Upper lobe of left lung (tissue), 6 donors: ENCODE measurements at regions not wholly inside any gene's neighbourhood (a gene's known extent, or its start where the extent isn't known, plus 50 kb on each side); places are given as distances from the start of the nearest gene placed in this dataset.

Experiments used
- ATAC-seq, 2 donors: fragments of 200-7000 bp; cut with Tn5 transposase; one replicate each; pipeline ENCODE4 v1.9.1; 2022; ENCODE audit warnings: mild to moderate bottlenecking in 2 of 2, moderate library complexity in 2 of 2; ENCODE audit not compliant: low FRiP score in 2 of 2
- DNase-seq, 2 donors: peaks; one replicate each; pipeline ENCODE4 v3.0.0-alpha.2; 2019 to 2020
- H3K27ac ChIP-seq, 4 donors: fragments of 200-600 bp; sonication (generic); one replicate each; pipeline ENCODE4 v1.5.1; 2016 to 2019
- H3K27me3 ChIP-seq, 4 donors: fragments of 200-600 bp; sonication (generic); one replicate each; pipeline ENCODE4 v1.5.1; 2017 to 2019
- H3K36me3 ChIP-seq, 4 donors: fragments of 200-600 bp; sonication (generic); one replicate each; pipeline ENCODE4 v1.5.1; 2016 to 2019
- H3K4me1 ChIP-seq, 4 donors: fragments of 200-600 bp; sonication (generic); one replicate each; pipeline ENCODE4 v1.5.1; 2018 to 2019
- H3K4me3 ChIP-seq, 4 donors: fragments of 200-600 bp; sonication (generic); one replicate each; pipeline ENCODE4 v1.5.1; 2017 to 2019; ENCODE audit warnings: mild to moderate bottlenecking in 2 of 4, moderate library complexity in 1 of 4
- H3K9me3 ChIP-seq, 4 donors: fragments of 200-600 bp; sonication (generic); one replicate each; pipeline ENCODE4 v1.5.1; 2018 to 2019
- CTCF ChIP-seq, 6 experiments: fragments of 450-650 bp in 4 of 6; fragments of 200-600 bp in 2 of 6; sonication (generic) in 2 of 6; IDR thresholded peaks; one replicate each; pipeline ENCODE4 v1.5.1; 2016 to 2019; ENCODE audit warnings: antibody characterized with exemption in 6 of 6
- EP300 ChIP-seq, 4 donors: sonication (generic); formaldehyde crosslinking; IDR thresholded peaks; one replicate each; pipeline ENCODE4 v1.5.1; 2017; ENCODE audit warnings: antibody characterized with exemption in 4 of 4, control low read depth in 2 of 4
- POLR2A ChIP-seq, 4 donors: fragments of 450-650 bp; IDR thresholded peaks; one replicate each; pipeline ENCODE4 v1.5.1; 2016 to 2017; ENCODE audit warnings: antibody characterized with exemption in 4 of 4, mild to moderate bottlenecking in 2 of 4
- POLR2AphosphoS5 ChIP-seq, 2 donors: sonication (generic); formaldehyde crosslinking; IDR thresholded peaks; one replicate each; pipeline ENCODE4 v1.5.1; 2017; ENCODE audit warnings: antibody characterized with exemption in 2 of 2
- WGBS, 2 donors: methylation state at CpG; one replicate each; pipeline ENCODE4 v1.1.5; 2017 to 2018; 5-methylcytosine and 5-hydroxymethylcytosine counted together
- donor health status: DM: no; HTN: no; CAD: no; lungs with moderate emphysema.
- donor health status: DM: no; HTN: yes; CAD: no; lungs with severe emphysema.

- TF ChIP-seq POLR2AphosphoS5 (IDR thresholded peaks at IDR 0.05) (no peak), EP300 (IDR thresholded peaks at IDR 0.05) (no peak), POLR2A (IDR thresholded peaks at IDR 0.05) (no peak), CTCF (IDR thresholded peaks at IDR 0.05) (no peak)
- Histone ChIP-seq H3K4me3 (no peak overlapping the region), H3K27me3 (no peaks in the 10 kb centered on the region), H3K4me1 (no peaks in the 10 kb centered on the region), H3K27ac (no peak overlapping the region), H3K9me3 (no peaks in the 10 kb centered on the region), H3K36me3 (no peaks in the 10 kb centered on the region)
- DNase-seq: no peak
- ATAC-seq: no peak
- WGBS, 2 donors: 80 to 84% methylated on average over 3 of the region's 3 CpGs
Measured at GRCh38 chr2:78864205-78864604, 161.3 kb upstream of the REG3G start.

GRCh38 chr2:78865667-78866066 lies 159.8 kb upstream of the REG3G start:
- no peak for ATAC-seq
- Histone ChIP-seq H3K27me3 (no peaks in the 10 kb centered on the region), H3K4me3 (no peak overlapping the region), H3K4me1 (no peaks in the 10 kb centered on the region), H3K9me3 (no peaks in the 10 kb centered on the region), H3K36me3 (no peaks in the 10 kb centered on the region), H3K27ac (no peak overlapping the region)
- WGBS, 2 donors: 85 to 90% methylated on average over 10 of the region's 10 CpGs
- DNase-seq: no peak
- TF ChIP-seq EP300 (IDR thresholded peaks at IDR 0.05) (no peak), CTCF (IDR thresholded peaks at IDR 0.05) (no peak), POLR2AphosphoS5 (IDR thresholded peaks at IDR 0.05) (no peak), POLR2A (IDR thresholded peaks at IDR 0.05) (no peak)

- WGBS, 2 donors: 38 to 59% methylated on average over 1 of the region's 1 CpG
- Histone ChIP-seq H3K9me3 (no peaks in the 10 kb centered on the region), H3K4me1 (no peaks in the 10 kb centered on the region), H3K27ac (no peak overlapping the region), H3K36me3 (no peaks in the 10 kb centered on the region), H3K27me3 (no peaks in the 10 kb centered on the region), H3K4me3 (no peak overlapping the region)
- ATAC-seq: no peak
- DNase-seq: no peak
- TF ChIP-seq EP300 (IDR thresholded peaks at IDR 0.05) (no peak), POLR2A (IDR thresholded peaks at IDR 0.05) (no peak), POLR2AphosphoS5 (IDR thresholded peaks at IDR 0.05) (no peak), CTCF (IDR thresholded peaks at IDR 0.05) (no peak)
Measured at GRCh38 chr2:78870343-78870967, 155.0 kb upstream of the REG3G start.

- Histone ChIP-seq H3K27me3 (no peaks in the 10 kb centered on the region), H3K4me1 (no peaks in the 10 kb centered on the region), H3K9me3 (no peaks in the 10 kb centered on the region), H3K4me3 (no peak overlapping the region), H3K36me3 (no peaks in the 10 kb centered on the region), H3K27ac (no peak overlapping the region)
- TF ChIP-seq EP300 (IDR thresholded peaks at IDR 0.05): no peak
- TF ChIP-seq CTCF (IDR thresholded peaks at IDR 0.05): no peak
- TF ChIP-seq POLR2A (IDR thresholded peaks at IDR 0.05): no peak
- TF ChIP-seq POLR2AphosphoS5 (IDR thresholded peaks at IDR 0.05): no peak
- 49 to 57% methylated on average over 1 of the region's 1 CpG for WGBS, 2 donors
- DNase-seq: no peak
- ATAC-seq: no peak
Measured at GRCh38 chr2:78873526-78873925, 152.0 kb upstream of the REG3G start.

GRCh38 chr2:78876316-78876688 lies 149.2 kb upstream of the REG3G start:
- H3K36me3 ChIP-seq: no peaks in the 10 kb centered on the region
- DNase-seq (no peak), ATAC-seq (no peak)
- H3K27ac ChIP-seq: no peak overlapping the region
- no peaks in the 10 kb centered on the region for H3K4me1 ChIP-seq
- H3K9me3 ChIP-seq: no peaks in the 10 kb centered on the region
- no peak overlapping the region for H3K4me3 ChIP-seq
- no peaks in the 10 kb centered on the region for H3K27me3 ChIP-seq
- WGBS, 2 donors: 68 to 76% methylated on average over 2 of the region's 2 CpGs
- TF ChIP-seq POLR2A (IDR thresholded peaks at IDR 0.05): no peak
- no peak for TF ChIP-seq EP300 (IDR thresholded peaks at IDR 0.05)
- TF ChIP-seq CTCF (IDR thresholded peaks at IDR 0.05): no peak
